NOMO-1 treated with DMSO at 0.1 percent for 48 hours (cell line): ENCODE measurements at regions not wholly inside any gene's neighbourhood (a gene's known extent, or its start where the extent isn't known, plus 50 kb on each side); places are given as distances from the start of the nearest gene placed in this dataset.

Experiments
- DNase-seq: peaks from one replicate; lab custom pipeline; 2025; ENCODE audit not compliant: unreplicated experiment; lab: John Stamatoyannopoulos, UW

DNA sequence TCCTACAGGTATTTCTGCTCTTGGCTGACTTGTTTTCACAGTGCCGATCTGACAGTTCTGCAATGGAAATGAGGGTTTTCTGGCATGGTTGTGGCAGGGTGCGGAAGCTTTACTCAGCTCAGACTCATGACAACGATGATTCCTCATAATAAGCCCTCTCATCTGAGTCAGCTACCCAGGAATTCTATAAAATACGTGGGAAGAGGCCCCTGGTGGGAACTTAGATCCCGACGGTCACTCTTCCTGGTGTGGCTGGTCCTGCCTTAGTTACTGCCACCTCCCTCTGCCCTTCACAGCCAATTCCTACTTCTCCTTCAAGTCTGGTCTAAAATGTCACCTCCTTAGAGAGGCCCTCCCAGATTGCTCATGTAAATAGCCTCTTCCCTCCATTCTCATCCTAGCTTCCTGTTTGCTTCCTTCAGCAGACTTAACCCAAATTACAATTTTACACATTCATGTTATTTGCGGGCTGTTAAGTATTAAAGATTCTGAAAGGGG lies 104.2 kb upstream of the MAP1LC3B2 start:
- no peak for DNase-seq

DNA sequence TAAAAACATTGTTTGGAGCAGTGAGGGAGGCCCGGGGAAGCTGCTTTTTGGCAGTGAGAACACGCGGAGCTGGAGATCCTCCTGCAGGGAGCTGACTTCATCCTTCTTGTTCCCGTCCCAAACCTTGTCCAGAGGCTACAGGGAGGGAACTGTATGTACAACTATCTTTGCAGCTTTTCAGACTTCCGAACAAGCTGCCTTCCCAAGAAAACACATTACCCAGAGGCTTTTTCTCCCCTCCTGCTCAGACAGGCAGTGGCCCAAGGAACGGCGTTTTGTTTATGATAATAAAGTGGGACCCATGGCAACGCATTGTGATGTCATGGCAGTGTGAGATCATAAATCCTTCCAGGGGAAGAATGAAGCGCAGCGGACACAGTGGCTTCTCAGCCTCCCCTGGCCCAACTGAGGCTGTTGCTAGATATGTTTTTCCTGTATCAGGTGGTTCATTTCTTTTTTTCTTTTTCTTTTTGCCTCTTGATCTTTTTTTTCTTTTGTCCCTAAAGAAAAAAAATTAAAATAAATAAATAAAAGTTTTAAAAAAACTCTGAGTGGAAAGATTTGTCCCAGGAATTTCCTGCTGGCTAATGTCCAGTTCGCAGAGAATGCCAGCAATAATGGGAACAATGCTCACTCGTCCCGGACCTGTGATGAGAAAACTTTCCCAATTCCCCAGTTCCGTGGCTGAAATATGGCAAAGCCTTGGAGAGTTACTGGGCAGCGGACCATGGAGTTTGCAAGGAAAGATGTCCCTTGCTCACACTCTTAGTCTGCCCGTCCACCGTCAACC lies 103.4 kb upstream of the MAP1LC3B2 start:
- DNase-seq = no peak

DNA sequence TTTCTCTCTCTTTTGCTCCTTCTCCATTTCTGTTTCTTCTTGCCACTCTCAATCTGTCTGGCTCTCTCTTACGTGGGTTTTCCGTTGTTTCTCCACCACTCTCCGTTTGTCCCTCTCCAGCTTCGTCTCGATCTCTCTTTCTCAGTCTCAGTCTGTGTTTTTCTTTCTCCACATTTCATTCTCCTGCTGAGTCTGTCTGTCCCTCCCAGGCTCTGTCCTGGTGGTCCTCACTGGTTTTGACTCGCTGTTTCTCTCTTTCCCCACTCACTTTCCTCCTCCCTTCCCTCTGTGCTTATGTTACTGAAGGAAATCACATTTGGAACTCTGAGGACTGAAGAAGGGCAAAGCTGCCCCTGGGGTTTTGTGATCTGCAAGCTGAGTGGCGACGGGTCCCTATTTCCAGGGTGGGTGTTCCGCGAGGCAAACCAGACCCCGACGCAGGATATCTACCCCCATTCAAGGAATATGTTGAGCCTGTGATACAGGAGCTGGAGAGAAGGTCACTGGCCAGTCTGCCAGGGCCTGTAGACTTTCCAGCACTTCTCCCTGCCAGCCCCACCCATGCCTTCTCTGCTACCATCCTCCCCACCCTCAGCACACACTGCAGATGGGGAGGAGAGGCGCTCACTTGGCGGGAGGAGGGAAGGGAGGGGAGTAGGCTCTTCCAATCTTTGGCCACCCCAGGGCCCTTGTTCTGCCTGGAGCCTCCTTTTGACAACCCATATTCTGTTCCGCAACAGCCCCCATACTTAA lies 102.7 kb upstream of the MAP1LC3B2 start:
- no peak for DNase-seq

DNA sequence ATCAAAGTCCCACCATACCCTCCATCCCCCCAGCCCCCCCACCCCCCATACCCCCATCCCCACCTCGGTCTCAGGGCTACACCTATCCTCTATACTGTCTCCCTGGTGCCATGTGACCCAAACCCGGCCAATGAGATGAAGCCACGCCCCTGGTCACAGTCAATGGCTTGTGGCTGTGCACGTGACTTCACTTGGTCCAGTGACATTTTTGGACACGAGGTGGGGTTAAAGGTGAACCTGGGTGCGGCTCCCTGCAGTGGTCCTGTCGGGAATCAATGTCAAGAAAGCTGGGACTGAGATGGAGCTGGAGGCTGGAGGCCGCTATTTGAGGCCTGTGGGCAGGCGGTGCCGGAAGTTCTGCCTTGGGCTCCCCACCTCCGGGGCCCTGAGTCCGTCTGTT lies 100.7 kb upstream of the MAP1LC3B2 start:
- no peak for DNase-seq

DNA sequence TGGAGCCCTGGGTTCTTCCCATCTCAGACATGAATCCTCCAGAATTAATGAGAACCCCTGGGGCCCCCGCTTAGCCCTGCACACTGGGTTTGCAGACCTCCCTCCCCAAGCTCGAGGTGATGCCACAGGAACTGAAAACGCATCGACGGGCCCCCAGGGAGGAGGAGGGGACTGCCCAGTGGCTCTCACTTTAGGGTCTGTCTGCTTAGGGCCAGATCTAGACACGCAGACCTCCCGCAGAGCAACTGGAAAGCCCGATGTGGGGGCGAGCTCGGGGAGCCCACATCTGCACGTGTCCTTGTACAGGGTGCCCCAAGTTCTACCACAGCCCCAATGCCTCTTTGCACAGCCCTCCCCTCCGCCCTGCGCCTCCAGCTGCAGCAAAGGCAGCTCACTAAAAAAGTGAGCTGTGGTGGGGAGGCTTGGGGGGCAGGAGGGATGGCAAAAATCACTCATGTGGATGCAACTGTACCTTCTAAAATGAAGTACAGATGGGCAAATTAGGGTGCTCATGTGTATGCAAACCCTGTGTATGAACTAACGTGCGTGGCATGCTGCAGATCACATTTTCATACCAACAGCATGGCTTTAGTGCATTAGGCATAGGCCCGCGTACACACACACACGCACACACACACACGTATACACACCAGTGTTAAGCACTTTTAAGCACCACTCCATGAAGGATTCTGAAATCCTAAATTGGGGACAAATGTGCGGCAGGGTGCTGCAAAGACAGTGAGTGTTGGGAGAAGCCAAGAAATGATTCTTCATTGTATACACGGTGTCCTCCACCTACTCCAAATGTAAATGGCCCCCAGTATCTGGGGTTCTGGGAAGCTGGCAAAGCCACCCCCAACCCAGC lies 99.9 kb upstream of the MAP1LC3B2 start:
- DNase-seq = no peak

DNA sequence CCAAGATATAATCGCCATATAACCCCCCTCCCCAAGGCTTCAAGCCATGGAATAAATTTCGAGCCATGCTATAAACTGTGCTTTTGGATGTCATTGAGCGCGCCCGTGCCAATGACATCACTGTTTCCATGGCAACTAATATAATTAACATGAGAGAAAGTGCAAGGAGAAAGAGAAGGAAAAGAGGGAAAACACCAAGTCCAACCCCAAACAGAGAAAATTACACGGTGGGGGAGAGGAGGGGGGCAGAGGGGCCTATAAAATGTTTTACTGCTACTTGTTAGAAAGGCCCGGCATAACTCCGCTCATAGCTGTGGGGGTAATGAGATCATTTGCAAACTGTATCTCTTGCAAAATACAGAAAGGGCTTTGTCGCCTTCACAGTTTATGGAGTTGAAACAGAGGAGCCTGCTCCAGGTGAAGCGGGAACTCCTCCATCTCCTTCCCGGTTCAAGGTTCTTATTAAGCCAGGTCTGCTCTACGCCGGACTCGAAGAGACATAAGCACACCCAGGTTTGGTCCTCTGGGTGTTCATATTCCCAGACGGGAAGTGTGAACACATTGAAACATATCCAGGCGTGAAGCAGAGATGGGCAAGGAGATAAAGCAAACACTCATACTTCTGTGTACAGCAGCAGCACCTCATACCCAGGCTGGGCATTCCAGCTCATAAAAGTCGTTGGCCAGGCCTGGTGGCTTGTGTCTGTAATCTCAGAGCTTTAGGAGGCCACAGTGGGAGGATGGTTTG lies 99.1 kb upstream of the MAP1LC3B2 start:
- no peak for DNase-seq

DNA sequence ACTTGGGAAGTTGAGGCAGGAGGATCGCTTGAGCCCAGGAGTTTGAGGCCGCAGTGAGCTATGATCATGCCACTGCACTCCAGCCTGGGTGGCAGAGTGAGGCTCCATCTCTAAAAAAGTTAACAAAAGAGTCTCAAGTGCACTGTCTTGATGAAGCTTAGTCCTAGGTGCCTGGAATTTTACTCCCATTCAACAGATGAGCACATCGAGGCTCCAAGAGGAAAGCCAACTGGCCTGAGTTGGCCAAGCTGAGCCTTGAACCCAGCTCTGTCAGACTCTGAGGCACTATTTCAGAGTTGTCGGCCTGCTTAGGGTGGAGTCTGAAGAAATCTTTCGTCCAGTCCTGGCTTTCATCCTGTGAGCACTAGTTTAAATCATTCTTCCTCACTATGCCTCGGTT lies 98.1 kb upstream of the MAP1LC3B2 start:
- no peak for DNase-seq

DNA sequence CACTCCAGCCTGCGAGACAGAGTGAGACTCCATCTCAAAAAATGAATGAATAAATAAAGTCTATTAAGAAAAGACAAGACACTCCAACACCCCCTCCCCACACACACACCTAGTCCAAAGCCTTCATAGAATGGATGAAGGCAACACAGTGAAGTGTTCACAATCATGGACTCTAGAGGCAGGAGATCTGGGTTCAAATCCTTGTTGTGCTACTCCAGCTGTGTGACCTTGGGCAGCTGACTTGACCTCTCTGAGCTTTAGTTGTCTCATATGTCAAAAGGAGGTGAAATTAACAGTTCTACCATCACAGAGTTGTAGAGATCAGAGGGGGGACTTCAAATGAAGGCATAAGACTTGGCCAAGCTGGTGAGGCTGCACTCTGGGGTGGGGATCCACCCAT lies 95.8 kb upstream of the MAP1LC3B2 start:
- no peak for DNase-seq

DNA sequence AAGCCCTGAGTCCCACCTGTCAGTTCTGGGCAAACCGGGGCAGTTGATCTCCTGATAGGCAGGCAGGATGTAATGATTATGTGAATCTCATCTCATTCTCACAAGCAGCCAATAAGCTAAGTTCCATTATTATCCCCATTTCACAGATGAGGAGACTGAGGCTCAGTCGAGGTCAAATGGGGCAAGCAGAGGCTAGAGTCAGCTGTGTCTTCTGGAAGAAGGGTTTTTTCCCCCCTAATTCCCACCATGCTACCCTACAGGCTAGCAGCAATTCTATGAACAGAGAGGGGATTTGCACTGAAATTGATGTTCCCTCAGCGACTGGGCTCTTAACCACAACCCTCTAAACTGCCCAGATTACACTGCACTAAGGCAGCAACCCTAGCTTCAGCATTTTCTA lies 93.8 kb upstream of the MAP1LC3B2 start:
- DNase-seq = no peak

DNA sequence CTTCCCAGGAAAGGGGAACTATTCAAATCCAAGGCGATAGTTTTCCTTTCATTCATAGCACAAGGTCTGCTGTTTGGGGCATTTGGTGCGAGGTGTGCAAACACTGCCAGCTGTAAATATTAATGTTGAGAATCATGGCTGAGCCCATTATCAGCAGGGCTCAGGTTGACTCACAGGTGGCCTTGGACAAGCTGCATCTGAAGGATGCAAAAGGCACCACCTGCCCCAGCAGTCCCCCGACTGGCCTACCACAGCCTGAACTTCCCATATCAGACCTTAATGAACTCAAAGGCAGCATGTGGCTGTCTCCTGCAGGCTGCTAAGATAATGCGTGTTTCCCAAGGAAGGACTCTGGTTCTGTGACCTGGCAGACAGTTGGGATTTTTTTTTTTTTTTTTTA lies 93.3 kb upstream of the MAP1LC3B2 start:
- no peak for DNase-seq

DNA sequence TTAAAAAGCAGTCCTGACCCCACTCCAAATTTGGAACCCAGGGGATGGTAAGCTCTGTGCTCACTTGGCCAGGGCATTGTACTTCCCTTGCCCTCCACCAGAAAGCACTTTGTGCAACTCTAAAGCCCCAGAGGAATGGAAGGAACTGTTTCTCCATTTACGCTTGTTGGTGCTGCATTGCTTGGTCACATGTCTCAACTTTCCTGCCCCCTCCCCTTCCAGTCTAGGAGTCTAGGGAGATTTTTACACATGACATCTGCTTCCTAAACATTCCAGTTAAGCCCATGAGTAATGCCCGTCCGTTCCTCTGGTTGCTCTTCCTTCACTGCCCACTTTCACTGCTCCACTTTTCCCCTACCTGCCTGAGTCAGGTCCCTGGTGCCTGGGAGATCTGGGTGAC lies 92.6 kb upstream of the MAP1LC3B2 start:
- DNase-seq = no peak

DNA sequence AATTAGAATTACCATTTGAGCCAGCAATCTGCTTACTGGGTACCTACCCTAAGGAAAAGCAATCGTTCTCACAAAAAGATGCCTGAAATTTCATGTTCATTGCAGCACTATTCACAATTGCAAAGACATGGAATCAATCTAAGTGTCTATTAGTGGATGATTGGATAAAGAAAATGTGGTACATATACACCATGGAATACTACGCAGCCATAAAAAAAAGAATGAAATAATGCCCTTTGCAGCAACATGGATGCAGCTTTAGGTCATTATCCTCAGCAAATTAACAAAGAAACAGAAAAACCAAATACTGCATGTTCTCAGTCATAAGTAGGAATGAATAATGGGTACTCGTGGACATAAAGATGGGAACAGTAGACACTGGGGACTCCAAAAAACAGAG lies 89.8 kb upstream of the MAP1LC3B2 start:
- DNase-seq = no peak

DNA sequence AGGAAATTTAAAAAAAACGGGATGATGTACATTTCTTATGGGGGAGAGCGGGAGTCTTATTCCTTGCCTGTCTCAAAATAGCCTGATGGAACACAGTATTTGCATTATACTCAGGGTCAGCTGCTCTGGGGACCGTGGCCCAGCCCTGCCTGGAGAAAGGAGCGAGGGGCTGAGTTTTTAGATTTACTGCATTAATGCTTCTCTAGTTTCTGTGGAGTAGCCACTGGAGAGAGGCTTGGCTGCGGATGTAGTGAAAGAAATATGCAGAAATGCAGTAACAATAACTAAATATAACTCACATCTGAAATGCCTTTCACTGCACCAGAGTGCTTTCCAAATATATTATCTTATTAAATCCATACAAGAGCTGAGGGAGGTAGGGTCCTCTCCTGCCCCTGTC lies 87.6 kb upstream of the MAP1LC3B2 start:
- DNase-seq = no peak

DNA sequence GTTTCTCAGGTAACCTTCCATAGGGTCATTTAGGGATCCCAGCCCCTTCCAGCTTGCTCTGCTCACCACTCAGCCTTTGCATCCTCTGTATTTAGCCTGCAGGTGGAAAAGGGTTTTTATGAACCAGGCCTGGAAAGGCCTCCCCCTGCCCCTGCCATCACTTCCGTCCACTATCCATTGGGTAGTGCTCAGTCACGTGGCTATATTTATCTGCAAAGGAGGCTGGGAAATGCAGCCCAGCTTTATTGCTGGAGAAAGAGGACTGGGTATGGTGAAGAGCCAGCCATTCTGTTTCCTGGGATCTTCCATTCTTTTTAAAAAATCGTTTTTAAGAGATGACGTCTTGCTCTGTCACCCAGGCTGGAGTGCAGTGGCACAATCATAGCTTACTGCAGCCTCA lies 87.0 kb upstream of the MAP1LC3B2 start:
- no peak for DNase-seq

DNA sequence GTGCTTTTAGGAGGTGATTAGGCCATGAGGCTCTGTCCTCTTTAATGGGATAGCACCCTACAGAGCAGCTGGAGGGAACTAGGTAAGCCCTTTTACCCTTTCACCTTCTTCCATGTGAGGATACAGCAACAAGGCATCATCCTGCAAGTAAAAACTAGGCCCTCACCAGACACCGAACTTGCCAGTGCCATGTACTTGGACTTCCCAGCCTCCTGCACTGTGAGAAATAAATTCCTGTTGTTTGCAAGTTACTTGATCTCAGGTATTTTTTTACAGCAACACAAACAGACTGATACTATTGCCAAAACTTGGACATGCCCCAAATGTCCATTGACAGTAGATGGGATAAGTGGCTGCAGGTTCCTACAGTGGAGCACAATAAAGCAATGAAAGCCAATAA lies 85.8 kb upstream of the MAP1LC3B2 start:
- DNase-seq = no peak

DNA sequence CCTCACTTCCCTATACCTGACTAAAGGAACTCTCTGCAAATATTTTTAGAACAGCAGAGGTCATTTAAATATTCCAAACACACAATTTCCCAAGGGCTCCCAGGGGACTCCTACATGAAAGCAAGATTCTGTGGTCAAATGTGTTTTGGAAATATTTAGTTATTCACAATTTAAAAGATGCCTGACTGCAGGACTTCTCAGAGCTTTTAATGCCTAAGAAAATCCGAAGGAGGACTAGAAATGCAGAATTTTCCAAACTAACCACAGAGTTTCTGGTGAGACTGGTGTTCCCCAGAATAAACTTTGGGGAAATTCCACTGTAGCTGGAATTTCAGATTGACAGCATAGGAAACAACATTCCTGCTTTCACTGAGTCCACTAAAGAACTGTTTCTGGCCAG lies 84.8 kb upstream of the MAP1LC3B2 start:
- DNase-seq = no peak

DNA sequence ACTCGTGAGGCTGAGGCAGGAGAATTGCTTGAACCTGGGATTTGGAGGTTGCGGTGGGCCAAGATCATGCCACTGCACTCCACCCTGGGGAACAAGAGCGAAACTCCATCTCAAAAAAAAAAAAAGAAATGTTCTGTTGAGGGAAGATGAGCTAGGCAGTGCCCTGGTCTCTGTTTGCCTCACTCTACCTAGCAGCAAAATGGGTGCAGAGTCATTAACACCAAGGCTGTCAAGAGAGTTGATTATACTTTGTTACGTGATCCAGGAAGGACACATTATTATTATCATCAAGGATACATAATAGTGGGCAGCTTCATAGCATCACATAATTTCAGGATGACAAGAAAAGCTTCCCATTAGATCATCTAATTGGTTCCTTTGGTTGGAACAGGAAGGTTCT lies 84.3 kb upstream of the MAP1LC3B2 start:
- DNase-seq = no peak

DNA sequence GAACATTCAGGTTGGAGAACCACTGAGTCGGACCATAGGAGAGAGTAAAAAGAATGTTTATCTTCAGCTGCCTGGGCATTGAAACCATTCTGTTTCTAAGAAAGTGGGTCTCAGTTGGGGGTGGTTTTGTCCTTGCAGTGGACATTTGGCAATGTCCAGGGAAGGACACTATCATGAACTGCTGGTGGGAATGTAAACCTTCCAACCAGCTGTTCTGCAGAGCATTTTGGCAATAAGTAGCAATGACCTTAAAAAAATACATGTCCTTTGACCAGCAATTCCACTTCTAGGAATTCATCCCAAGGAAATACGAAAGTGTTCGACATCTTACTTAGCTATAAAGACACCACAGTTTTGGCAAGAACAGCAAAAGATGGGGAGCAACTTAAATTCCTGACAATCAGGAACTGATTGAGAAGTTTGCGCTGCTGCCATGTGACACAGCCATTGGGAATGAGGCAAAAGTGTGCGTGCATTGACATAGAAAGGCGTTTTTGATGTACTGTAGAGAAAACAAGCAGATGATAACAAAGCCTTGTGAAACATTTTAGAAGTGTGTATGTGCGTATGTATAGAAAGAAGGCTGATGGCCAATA lies 82.9 kb upstream of the MAP1LC3B2 start:
- DNase-seq = no peak

DNA sequence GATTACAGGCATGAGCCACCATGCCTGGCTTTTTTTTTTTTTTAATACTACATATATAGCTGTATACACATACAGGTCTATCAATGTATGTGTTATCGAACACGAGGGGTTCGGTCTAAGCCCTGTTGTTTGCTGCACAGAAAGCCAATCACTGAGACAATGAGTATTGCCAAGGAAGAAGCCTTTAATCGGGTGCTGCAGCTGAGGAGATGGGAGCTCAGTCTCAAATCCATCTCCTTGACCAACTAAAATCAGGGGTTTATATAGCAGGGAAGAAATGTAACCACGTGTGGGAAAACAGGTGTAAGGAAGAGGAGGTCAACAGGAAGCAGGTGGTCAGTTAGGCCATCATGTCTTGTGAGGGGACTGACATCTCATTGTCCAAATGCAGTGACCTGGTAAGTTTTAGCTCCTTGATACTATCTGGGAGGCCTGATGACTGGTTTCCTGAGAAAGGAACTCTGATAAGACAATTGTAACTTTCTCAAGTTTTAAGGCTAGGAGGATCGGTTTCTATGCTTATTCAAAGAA lies 80.9 kb upstream of the MAP1LC3B2 start:
- no peak for DNase-seq

DNA sequence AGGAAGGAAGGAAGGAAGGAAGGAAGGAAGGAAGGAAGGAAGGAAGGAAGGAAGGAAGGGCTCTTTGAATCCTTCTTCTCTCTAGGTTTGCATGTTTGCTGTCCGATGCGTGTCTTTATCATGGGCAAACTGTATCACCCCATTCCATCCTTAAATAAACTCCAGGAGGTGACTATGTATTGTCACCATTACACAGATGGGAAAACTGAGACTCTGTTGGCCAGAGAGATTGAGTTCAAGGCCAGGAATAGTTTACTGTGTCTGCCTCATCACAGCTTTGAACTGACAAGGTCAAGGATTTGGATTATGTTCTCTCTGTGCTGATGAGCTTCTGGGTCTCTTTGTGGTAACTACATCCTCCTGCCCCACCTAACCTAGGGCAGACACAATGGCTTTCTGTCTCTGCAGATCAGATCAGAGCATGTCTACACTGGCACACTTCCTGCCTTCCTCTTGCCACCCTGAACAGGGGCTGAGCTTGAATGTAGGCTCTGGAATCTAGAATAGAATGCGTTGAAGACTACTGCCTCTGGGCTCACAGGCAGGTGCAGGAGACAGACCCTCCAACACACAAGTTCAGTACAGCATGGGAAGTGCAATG lies 78.9 kb upstream of the MAP1LC3B2 start:
- DNase-seq = no peak
